RPMI7951 (cell line): ENCODE measurements at regions not wholly inside any gene's neighbourhood (a gene's known extent, or its start where the extent isn't known, plus 50 kb on each side); places are given as distances from the start of the nearest gene placed in this dataset.
"Not testable (repeated sequence)": the region's sequence is repeated elsewhere in the genome, so short reads cannot be mapped to it uniquely, and the experiment has no call there.

Experiments used
- DNase-seq: peaks from one replicate; pipeline ENCODE4 v3.0.0-alpha.2; 2012; ENCODE audit warnings: low read depth

DNA sequence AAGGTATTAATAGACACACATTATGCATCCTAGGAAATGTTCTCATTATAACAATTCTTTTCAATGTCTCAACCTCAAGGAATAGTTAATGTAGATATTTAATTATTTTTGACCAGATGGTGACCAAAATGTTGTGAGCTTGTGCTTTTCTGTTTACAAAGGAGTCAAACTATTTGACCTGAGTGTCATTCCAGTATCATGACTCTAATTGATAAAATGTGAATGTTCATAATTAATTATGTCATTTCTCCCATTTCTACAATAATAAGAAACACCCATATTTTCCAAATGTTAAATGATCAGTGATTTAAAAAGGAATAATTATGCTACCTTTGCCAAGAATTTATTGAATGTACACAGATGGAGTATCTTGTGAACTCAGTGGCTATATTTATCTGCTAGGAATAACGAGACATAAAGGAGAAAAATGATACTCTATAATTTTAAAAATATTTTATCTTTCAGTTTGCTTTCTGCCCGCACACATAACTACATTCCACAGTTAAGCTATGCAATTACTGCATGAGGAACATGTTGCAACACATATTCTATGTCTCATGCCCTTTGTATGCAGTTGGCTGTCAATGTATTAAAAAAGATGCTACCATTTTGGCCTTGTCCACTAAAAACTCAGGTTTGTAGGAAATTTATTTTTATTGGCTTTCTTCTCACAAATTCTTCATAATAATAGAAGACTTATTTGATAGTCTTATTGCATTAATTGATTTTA lies 376.7 kb upstream of the CCDC179 start:
- DNase-seq = no peak

DNA sequence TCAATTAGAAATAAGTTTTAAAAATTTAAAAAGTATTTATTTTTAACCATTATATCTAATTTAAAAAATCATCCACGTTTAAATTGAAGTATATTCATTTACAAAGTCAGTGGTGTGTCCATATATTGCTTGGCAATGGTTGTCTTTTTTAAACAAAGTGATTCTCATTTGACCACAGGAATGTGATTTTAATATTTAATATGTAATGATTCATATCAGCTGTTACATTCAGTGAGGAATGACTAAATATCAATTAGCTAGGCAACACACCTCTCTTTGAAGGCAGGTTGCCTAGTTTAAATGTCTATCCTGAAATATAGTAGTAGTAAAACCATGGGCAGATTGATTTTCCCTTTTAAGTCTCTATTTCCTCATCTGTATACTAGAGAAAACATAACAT lies 392.2 kb upstream of the CCDC179 start:
- no peak for DNase-seq

DNA sequence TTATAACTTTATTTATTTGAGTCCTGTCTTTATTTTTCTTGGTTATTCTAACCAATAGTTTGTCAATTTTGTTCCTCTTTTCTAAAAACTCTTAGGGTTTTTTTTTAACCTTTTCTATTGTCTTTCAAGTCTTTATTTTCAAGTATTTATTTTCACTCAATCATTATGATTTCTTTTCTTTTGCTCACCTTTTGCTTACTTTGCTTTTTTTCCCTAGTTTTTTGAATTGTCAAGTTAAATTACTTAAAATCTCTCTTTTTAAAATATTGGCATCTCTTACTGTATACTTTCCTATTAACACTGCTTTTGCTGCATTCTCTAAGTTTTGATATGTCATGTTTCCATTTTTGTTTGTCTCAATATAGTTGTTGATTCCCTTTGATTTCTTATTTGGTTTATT lies 396.8 kb upstream of the CCDC179 start:
- no peak for DNase-seq

DNA sequence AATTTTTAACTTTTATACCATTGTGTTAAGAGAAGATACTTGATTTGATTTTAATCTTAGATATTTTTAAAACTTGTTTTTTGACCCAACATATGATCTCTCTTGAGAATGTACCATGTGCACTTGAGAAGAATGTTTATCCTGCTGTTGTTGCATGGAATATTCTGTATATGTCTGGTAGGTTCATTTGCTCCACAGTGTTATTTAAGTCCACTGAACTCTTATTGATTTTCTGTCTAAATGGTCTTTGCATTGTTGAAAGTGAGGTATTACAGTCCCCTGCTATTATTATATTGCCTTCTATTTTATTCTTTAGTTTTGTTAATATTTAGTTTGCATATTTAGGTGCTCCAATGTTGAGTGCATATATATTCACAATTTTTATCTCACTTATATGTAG lies 397.3 kb upstream of the CCDC179 start:
- no peak for DNase-seq

DNA sequence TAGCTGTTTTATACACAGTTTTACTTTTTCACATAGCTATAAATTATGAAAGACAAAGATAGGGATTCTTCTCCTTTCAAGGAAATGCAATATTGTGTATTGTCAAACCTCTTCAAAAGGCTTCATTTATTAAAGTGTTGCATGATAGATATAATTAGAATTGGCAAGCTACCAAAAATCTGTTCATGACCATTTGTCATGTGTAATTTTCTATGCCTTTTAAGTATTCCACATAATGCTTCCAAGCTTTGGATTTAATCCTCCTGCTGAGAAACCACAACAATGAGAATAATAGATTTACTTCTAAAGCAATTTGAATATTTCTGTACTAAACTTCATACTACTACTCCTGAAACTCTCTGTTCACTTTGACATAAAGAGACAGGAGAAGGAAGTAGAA lies 403.2 kb upstream of the CCDC179 start:
- no peak for DNase-seq

DNA sequence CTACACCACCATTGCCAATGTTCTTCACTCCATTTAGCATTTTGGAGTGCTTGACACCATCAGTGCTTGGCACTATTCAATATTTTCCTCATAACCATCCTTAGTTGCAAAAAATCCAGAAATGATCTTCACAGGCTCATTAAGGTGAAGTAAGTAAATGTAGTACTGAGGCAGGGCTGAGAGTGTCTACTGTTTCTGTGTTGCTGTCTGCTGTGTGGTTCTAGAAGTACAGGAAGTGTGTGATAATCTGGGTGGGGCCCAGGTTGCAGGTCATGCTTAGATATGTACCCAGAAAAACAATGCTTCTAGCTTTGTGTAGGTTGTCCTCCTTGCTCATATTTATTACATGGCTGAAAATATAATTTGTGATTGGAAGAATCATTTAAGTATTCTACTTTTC lies 411.8 kb upstream of the CCDC179 start:
- no peak for DNase-seq

DNA sequence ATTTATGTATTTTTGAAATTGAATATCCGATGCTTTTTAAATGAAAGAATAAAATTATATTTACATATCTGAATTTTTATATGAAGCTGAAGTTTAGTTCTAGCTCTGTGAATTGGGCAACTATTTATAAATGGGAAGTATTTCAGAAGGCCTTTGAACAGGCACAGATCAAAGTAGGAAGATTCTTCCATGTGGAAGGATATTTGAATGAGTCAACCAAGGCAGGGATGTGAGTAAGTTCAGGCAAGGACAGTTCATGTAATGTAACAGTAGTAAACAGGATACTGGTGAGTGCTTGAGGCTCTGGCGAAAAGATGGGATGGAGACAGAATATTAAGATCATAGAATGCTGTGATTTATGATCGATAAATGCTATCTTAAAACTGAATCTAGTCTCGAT lies 417.8 kb upstream of the CCDC179 start:
- peak; percentile 21 for DNase-seq

DNA sequence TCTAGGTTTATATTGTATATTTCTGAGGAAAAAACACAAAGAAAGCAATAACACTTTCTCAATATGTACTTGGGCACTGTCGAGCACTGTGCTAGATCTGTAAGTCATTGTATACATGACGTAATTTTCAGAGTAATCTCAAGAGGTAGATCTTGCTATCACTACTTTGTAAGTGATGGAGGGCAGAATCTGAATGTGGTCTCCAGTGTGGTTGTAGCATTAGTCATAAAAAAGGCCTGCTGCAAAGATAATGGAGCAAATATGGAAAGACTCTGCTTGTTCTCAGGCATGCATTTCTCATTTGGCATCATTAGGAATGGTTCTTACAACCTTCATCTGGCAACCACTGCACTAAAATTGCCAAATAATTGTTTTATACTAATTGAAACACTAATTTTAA lies 419.8 kb upstream of the CCDC179 start:
- DNase-seq = peak; percentile 16

DNA sequence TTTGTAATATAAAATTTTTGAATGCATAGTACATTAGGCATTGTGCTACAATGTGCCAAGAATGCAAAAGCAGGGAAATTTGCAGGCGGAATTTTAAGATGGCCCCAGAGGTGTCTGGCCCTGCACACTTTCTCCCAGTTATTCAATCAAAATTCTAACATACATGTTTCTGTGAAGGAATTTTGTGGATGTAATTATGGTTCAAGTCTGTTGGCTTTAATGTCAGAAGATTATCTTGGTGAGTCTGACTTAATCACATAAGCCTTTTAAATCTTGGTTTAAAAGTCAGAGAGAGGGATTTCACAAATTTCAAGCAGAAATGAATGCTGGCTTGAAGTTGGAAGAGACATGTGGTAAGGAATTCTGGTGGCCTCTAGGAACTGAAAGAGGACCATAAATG lies 423.4 kb upstream of the CCDC179 start:
- DNase-seq = no peak

DNA sequence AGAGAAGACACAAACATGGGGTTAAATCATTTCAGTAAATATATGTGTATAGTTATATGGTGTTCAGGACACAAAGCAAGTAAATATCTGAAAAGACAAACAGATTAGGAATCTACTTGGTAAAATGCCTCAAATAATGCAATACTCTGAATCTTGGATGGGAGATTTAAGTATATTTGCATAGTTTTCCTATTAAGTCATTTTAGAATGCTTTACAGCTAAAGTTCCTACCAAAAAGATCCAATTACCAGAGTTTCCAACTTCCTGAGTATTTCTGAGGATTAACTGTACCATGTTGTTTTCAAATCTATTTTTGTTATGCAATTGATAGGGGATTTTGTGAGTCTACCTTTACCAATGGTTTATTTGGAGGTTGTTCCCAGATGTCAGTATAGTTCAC lies 424.4 kb upstream of the CCDC179 start:
- DNase-seq = no peak

DNA sequence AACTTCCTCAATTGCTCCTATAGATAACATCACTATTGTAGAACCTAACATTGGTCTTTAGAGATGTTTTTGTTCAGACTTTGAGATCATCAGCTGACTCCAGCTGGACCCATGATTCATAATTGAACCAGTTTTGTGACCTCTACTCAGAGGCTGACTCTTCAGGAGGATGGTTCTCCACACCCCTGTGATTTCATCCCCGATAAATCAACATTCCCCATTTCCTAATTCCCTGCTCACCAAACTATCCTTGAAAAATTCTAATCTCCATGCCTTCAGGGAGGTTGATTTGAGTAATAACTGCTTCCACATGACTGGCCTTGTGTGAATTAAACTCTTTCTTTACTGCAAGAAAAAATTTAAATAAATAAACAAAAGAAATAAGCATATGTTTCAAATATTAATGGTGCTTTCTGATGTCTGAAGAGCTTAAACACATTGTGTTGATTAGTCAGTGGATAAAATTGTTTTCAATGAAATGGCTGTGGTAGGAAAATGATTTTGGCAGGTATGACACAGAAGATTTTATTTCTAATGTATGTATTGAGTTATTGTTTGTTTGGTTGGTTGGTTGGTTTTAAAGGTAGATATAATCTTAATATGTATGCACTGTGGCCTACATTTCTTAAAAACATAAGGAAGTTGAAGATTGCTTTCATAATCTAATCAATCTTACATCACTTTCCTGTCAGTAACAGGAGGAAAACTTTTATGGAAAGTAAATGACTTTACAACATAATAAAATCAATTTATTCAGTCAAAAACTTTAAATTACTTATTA lies 427.9 kb upstream of the CCDC179 start:
- DNase-seq = peak; percentile 26

DNA sequence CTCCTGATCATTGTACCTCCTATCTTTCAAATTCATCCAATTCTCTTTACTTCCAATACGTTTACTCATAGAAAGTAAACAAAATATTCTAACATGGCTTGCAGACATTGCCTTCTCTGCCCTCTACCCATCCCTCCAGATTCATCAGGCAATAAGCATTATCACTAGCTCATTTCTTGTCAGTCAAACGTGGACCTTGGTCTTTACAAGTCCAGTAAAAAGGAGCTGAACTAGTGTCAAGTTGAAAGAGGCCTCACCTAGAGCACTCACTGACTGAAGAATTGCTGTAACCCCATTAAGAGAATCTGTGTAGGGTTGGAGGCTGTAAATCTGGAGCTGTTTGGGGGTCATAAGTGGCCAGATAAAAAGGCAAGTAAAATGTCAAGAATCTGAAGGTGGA lies 435.0 kb upstream of the CCDC179 start:
- no peak for DNase-seq

DNA sequence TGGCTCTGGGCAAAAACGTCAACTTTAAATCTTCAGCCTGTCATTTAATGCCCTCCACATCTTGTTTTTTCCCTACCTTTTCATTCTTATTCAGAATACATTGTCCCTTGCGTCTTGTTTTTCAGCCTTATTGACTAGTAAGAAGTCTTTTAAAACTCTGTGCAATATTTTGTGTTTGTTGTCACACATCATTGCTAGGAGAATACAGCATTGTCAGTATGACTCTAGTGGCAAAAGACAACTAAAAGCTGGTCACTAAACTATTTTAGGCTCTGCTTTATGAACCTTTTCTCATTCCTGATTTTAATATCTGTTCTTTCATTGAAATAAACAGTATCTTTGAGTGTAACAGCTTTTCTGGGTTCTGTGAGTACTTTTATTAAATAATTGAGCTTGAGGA lies 447.8 kb upstream of the CCDC179 start:
- no peak for DNase-seq

DNA sequence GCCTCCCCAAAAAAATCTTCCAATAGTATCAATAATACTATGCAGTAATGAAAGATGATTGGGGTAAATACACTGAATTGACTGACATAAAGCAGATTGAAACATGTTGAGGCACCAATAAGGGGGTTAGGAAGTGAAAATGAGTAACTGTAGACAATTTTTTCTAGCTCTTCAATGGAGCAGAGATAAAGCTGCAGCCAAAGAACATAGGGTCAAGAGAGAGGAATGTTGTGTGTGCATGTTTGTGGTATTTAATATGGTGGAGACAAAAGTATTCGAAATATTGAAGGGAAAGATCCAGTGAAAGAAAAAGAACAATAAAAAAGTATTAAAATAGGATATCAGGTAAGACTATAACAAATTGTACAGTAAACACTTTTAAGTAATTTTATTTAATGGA lies 450.0 kb upstream of the CCDC179 start:
- peak; percentile 18 for DNase-seq

DNA sequence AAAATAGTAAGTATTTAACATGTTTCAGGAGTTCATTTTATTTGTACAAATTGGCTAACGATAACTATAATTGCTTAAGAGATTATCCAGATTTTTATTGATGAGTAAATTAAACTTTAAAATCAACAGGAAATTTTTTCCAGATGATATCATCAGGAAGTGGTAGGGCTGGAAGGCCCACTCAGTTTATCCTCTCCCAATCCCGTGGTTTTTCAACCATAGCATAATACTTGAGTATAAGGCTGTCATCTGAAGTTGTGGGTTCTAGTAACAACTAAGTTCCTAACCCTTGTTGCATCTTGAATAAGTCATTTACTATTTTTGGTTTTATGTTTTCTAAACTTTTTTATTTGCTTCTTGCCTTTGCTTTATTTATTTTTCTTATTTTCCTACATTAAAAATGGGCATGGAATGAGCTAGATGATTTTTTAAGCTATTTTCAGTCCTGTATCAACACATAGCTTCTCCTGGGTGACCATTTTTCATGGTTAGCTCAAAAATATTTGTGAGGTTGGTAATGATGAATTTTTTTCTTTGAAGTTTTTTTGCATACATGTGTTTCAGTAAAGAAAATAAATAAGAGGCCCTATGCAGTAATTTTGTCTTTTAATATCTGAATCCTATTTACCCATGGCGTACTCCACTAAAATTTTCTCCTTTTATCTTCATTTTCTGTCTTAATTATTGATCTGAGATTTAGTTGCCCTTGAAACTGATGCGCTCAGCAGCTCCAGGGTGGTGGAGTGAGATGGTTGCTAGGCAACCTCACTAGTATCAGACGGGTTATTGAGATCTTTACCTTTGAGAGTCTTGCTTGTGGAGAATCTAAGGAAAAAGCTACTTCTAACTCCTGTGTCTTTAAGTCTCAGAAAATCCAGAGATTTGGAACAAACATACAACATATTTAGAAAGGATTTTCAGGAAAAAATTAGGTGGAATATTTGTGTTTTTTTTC lies 452.0 kb upstream of the CCDC179 start:
- peak; percentile 49 for DNase-seq

DNA sequence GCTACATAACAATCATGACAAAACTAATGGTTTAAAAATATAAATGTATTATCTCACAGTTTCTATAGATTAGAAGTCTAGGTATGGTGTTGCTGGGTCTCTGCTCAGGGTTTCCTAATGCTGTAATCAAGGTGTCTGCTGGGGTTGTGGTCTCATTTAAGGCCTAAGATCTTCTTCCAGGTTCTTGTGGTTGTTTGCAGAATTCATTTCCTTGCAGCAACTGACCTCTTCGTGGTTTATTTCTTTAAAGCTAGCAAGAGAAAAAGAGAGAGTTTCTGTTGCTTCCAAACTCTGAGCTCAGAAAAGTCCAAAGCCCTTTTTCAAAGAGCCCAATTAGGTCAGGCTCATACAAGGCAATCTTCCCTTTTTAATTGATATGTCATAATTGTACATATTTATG lies 452.7 kb upstream of the CCDC179 start:
- DNase-seq = peak; percentile 7

DNA sequence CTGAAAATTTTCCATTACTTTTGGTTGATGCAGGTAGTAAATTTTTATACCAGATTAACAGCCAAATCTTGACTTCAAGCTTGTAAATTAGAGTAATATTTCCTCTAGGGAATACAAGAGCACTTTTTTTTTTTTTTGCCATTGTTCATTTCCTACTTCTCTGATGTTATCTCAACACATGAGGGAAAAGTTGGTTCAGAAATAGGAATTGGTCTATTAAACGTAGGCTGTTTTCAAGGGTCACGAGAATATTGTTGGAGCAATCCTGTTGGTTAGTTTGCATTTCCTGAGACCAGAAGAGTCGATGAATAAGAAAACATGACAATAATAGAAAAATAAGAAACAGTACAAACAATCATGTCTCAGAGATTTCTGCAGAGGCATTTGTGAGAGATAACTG lies 453.9 kb upstream of the CCDC179 start:
- no peak for DNase-seq

DNA sequence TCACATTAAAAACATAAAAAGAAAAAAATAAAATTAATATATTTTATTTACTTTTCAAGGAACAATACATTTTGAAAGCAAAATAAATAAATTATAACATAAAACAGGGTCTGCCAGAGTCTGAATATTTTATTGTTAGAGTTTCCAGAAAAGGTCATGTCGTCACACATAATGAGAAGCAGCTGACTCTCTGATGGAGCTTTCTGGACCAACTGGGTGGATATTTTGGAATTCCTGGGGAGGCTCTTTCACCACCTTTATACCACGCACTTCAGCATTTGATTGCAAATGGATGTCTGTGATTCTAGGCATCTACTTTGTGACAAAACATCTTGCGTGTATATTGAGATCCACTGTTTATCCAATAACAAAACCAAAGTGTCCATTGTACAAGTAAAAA lies 455.0 kb upstream of the CCDC179 start:
- DNase-seq = no peak

DNA sequence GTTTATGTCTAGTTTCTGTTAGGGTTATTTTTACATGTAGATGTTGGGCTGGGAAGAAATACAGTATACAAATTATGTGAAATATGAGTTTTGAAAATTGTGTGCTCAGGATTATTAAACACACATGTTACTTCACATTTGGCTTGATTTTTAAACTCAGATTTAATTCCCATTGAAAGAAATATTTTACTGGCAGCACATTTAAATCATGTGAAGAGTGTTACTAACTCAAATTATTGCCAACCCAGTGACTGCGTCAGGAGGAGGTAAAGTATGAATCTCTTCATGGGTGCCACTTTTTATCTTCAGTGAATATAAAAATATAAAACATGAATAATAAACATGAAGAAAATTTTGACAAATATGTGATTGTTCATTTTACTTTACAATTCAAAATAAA lies 457.5 kb upstream of the CCDC179 start:
- no peak for DNase-seq

DNA sequence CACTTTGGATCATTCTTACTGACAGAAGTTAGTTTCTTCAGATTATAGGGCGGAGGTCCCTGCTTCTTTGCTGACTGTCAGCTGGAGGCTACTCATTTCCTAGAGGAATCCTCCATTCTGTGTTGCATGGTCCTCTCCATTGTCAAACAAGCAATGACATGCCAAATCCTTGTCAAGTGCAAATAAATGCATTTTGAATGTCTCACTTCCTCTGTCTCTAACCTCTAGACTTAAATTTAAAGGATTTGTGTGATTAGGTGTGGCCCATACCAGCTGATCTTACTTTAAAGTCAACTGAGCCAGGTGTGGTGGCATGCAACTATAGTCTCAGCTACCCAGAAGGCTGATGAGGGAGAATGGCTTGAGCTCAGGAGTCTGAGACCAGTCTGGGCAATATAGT lies 458.4 kb upstream of the CCDC179 start:
- no peak for DNase-seq

DNA sequence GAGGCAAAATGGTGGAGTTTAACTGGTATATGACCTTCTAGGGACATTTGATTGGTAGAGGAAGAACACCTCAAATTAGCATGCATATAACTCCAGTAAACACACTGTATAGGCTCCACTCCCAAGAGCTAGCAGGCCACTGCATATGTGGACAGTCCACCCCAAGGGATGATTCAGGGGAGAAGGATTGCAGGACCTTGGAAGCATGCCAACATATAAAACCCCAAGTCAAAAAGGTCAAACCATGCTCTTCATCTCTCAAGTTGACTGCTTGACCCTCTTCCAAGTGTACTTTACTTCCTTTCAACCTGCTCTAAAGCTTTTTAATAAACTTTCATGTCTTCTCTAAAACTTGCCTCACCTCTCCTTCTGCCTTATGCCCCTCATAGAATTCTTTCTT lies 459.9 kb upstream of the CCDC179 start:
- DNase-seq = peak; percentile 16

DNA sequence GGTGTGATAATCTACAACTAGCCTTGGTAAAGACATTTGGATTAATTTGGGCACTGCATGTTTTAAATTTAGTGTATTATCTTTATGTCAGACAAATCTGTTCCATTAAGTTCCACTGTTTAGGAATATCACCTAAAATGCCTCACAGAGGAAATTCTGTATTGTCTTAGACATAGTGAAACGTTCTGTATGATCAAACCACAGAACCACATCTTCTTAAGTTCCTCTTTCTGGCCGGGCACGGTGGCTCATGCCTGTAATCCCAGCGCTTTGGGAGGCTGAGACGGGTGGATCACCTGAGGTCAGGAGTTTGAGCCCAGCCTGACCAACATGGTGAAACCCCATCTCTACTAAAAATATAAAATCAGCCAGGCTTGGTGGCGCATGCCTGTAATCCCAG lies 475.3 kb upstream of the CCDC179 start:
- not testable (repeated sequence) for DNase-seq
